NCI-H82 treated with DMSO at 0.1 percent for 48 hours (cell line): ENCODE measurements at regions not wholly inside any gene's neighbourhood (a gene's known extent, or its start where the extent isn't known, plus 50 kb on each side); places are given as distances from the start of the nearest gene placed in this dataset.
"Not testable (repeated sequence)": the region's sequence is repeated elsewhere in the genome, so short reads cannot be mapped to it uniquely, and the experiment has no call there.

Experiments used
- DNase-seq: peaks from one replicate; lab custom pipeline; 2025; ENCODE audit not compliant: unreplicated experiment; lab: John Stamatoyannopoulos, UW

DNA sequence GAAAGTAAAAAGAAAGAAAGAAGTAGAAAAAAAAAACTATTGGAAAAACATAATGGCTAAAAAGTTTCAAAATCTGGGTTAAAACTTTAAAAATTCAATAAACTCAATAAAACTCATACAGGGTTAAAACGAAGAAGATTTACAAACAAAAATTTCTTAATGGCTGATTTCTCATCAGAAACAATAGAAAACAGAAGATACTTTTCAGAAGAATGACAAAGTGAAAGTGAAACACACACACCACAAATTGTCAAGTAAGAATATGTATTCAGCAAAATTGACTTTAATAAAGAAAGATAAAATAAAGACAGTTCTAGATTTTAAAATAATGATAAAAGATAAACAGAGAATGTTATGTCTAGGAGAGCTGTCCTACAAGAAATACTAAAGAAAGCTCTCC, 618.9 kb upstream of the GJE1 start:
- DNase-seq = no peak

DNA sequence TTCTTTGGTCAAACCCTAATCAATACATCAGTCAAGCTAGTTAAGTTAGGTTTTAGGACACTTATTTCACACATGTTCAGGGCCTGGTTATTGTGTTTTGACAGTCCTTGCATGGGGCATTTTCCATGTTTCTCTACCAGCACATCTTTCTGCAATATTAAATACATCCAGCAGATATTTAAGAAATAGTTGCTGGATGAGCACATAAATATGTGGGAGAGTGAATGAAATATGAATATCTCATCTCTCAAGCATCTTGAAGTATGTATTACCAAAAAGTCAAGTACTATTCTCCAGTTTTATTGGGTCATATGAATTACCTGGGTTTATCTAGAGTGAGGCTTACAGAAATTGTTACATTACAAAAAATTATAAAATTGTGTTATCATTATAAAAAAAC, 621.9 kb upstream of the GJE1 start:
- no peak for DNase-seq

GRCh38 chr6:141506062-141506461, 626.7 kb upstream of the GJE1 start:
- DNase-seq = not testable (repeated sequence)

GRCh38 chr6:141504318-141504717, 628.4 kb upstream of the GJE1 start:
- DNase-seq = not testable (repeated sequence)

GRCh38 chr6:141501616-141502015, 631.1 kb upstream of the GJE1 start:
- DNase-seq = no peak

- no peak for DNase-seq
These were observed 633.7 kb upstream of the GJE1 start for GRCh38 chr6:141498977-141499376.

GRCh38 chr6:141492521-141493284, 640.0 kb upstream of the GJE1 start:
- DNase-seq = no peak

- DNase-seq = no peak
These were observed 641.0 kb upstream of the GJE1 start for GRCh38 chr6:141491684-141492083.

GRCh38 chr6:141490982-141491381, 641.7 kb upstream of the GJE1 start:
- no peak for DNase-seq

DNA sequence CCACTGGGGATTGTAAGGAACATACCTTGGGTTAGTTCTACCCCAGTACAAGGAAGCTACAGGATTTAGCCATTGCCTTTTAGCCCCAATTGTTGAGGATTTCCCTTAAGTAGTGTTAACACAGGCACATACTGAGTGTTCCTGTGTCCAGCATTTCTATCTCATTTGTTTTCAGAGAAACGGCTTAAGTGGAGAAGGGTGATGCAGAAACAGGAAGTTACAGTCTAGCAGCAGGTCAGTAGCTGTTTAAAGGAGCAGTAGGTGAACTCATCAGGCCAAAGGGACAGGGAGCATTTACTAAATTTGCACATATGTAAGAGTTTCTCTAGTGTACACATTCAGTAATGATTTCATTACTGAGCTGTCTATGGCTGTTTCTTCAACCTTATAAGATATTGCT, 644.2 kb upstream of the GJE1 start:
- no peak for DNase-seq

DNA sequence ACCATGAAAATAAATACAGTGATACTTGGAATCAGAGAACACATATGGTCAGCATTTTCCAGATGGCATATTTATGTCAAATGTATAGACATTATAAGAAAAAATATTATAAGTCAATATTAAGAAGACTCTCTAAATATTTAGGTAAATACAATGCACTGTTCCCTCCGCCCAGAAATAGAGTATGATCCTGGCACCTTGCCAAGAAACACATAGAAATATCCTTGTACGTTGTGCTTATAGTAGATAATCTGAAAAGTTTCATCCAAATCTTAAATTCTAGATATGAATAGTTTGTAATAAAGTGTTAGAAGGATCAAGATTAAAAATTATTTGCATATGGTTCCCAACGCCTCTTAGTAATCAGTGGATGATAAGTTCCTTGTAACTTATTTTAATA, 645.8 kb upstream of the GJE1 start:
- no peak for DNase-seq

GRCh38 chr6:141484711-141485110, 648.0 kb upstream of the GJE1 start:
- DNase-seq = no peak

DNA sequence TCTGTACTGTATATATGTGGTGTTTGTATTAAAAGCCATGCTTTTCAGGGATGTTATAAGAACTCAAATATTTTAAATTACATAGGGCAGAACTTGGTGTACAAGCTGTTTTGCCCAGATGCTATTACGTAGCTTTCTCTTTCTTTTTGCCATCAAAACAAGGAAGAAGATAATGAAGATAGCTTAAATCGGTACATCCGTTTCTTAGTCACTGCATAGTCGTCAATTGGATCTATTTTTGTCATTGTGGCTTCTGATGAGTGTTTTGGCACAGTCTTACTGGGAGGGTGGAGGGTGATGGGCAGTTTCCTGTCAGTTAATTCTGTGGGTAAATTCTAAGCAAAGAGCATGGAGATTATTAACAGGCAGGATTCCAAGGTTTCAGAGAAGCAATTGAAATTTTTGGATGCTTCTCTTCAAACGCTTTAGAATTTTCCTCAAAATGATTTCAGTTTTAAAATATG, 649.1 kb upstream of the GJE1 start:
- DNase-seq = no peak

- no peak for DNase-seq
These were observed 649.7 kb upstream of the GJE1 start for GRCh38 chr6:141482796-141483597.

- no peak for DNase-seq
These were observed 657.5 kb upstream of the GJE1 start for GRCh38 chr6:141475259-141475658.

- DNase-seq = no peak
These were observed 660.4 kb upstream of the GJE1 start for GRCh38 chr6:141472162-141472928.

GRCh38 chr6:141470810-141471209, 661.9 kb upstream of the GJE1 start:
- no peak for DNase-seq

DNA sequence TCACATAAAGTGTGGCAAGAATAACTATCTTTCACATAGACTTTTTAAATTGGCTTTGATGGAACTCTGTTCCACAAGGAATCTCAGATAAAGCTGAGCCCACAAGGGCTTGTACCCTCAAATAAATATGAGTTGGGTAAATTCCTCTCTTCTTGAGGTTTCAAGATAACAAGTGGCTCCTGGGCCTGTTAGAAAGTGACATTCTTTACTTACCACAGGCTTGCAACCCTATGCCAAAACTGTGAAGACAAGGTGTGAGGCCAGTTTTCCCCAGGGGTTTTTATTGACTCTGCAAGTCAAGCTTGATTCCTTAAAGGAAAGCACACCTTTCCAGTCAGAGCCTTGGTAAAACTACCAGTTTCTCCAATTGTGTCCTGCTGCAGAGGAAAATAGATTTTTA, 664.8 kb upstream of the GJE1 start:
- DNase-seq = no peak

GRCh38 chr6:141467041-141467440, 665.7 kb upstream of the GJE1 start:
- DNase-seq = no peak

GRCh38 chr6:141464896-141465295, 667.8 kb upstream of the GJE1 start:
- DNase-seq = no peak

DNA sequence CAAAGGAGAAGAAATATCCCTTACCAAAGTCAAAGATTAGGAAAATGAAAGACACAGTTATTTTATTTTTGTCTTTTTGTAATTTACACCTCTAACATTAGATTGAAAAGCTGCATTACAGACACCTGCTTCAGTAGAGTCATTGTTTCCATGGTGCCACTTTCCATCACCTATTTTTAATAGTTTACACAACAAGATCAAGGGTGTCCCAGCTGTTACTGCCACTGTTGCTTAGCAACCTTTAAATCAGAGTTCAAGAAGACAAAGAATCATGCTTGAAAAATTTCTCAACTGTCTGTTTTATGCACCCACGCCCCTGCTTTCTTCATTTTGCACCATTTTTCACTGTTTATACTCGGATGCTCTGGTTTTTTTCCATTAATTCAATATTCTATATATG, 668.2 kb upstream of the GJE1 start:
- no peak for DNase-seq
